ENCODE measurements at regions not wholly inside any gene's neighbourhood (a gene's known extent, or its start where the extent isn't known, plus 50 kb on each side); places are given as distances from the start of the nearest gene placed in this dataset.

- intact Hi-C loops (cut with micrococcal nuclease): no loop called here
- H2AFZ ChIP-seq (ENCODE audit: low read depth, low read length, poor library complexity, severe bottlenecking): peak overlapping the region; percentile 15
- DNase-seq (ENCODE audit: low read depth, low spot score): no peak
- BruUV-seq (replicated peaks): no TSS peak
- H3K4me2 ChIP-seq (ENCODE audit: low read length): no peak overlapping the region
- no peak overlapping the region for H3K27ac ChIP-seq (ENCODE audit: low read depth, low read length)
- TF ChIP-seq ZNF274 (IDR thresholded peaks at IDR 0.05; ENCODE audit: low read depth, low read length) (no peak), ZFX (IDR thresholded peaks at IDR 0.05) (peak; percentile 19; the same call in 1 of the 2 replicates)
- no peaks in the 10 kb centered on the region for H3K4me1 ChIP-seq (ENCODE audit: control insufficient read depth in 1 of 2, insufficient read depth in 2 of 2, low read length in 2 of 2)
- CTCF ChIA-PET: interaction anchor here (1.0 to 1.4 kb wide), 2 partner anchors 10 to 48 kb away, joined by 3 to 5 read pairs; no protein-coding TSS in a partner anchor
- ATAC-seq: no peak
- H3K9ac ChIP-seq (ENCODE audit: low read length): no peak overlapping the region
- H3K9me3 ChIP-seq (ENCODE audit: control insufficient read depth in 1 of 2, insufficient read depth in 1 of 2, low read depth in 1 of 2, low read length in 2 of 2): no peaks in the 10 kb centered on the region
- H3K79me2 ChIP-seq (ENCODE audit: insufficient read depth, low read length): no peaks in the 10 kb centered on the region
- H3K27me3 ChIP-seq (ENCODE audit: insufficient read depth, low read length): no peaks in the 10 kb centered on the region
- POLR2A ChIA-PET: interaction anchor here (1.2 kb wide), 1 partner anchor 10 kb away, joined by 4 read pairs; no protein-coding TSS in a partner anchor
- no peaks in the 10 kb centered on the region for H3K9me2 ChIP-seq (ENCODE audit: insufficient read depth)
- RAD21 ChIA-PET (ENCODE audit: low non-redundant PET in 1 of 2, low total read pairs in 2 of 2, uncharacterized antibody in 2 of 2, unreplicated experiment in 2 of 2): no interaction called here
- H3K36me3 ChIP-seq (ENCODE audit: control insufficient read depth in 1 of 2, insufficient read depth in 2 of 2, low read length in 2 of 2): no peaks in the 10 kb centered on the region
- no peak overlapping the region for H3K4me3 ChIP-seq (replicated peaks in 1 of 2; ENCODE audit: low read depth in 1 of 2, low read length in 2 of 2)
- no peaks in the 10 kb centered on the region for H4K20me1 ChIP-seq (ENCODE audit: insufficient read depth)
Measured at GRCh38 chr10:118851062-118852035, 96.6 kb upstream of the CACUL1 start.

- ChIA-PET POLR2A (no interaction called here), CTCF (no interaction called here), RAD21 (ENCODE audit: low non-redundant PET in 1 of 2, low total read pairs in 2 of 2, uncharacterized antibody in 2 of 2, unreplicated experiment in 2 of 2) (no interaction called here)
- BruUV-seq (replicated peaks): no TSS peak
- no peak overlapping the region for H3K4me2 ChIP-seq (ENCODE audit: low read length)
- H3K9me2 ChIP-seq (ENCODE audit: insufficient read depth): no peaks in the 10 kb centered on the region
- no peaks in the 10 kb centered on the region for H3K27me3 ChIP-seq (ENCODE audit: insufficient read depth, low read length)
- no peaks in the 10 kb centered on the region for H4K20me1 ChIP-seq (ENCODE audit: insufficient read depth)
- H3K9ac ChIP-seq (ENCODE audit: low read length): no peak overlapping the region
- DNase-seq (ENCODE audit: low read depth, low spot score) (no peak), ATAC-seq (no peak)
- peaks cover 3% of the 10 kb centered on the region in 2 experiments; a peak in 2 of 4 replicates for H3K9me3 ChIP-seq (ENCODE audit: control insufficient read depth in 1 of 2, insufficient read depth in 1 of 2, low read depth in 1 of 2, low read length in 2 of 2)
- H2AFZ ChIP-seq (ENCODE audit: low read depth, low read length, poor library complexity, severe bottlenecking): no peak overlapping the region
- no peak overlapping the region for H3K27ac ChIP-seq (ENCODE audit: low read depth, low read length)
- intact Hi-C loops (cut with micrococcal nuclease): no loop called here
- H3K4me1 ChIP-seq (ENCODE audit: control insufficient read depth in 1 of 2, insufficient read depth in 2 of 2, low read length in 2 of 2): no peaks in the 10 kb centered on the region
- no peaks in the 10 kb centered on the region for H3K36me3 ChIP-seq (ENCODE audit: control insufficient read depth in 1 of 2, insufficient read depth in 2 of 2, low read length in 2 of 2)
- H3K4me3 ChIP-seq (replicated peaks in 1 of 2; ENCODE audit: low read depth in 1 of 2, low read length in 2 of 2): no peak overlapping the region
- H3K79me2 ChIP-seq (ENCODE audit: insufficient read depth, low read length): no peaks in the 10 kb centered on the region
- no peak for TF ChIP-seq ELF1 (IDR thresholded peaks at IDR 0.05; ENCODE audit: borderline replicate concordance, low read depth)
- TF ChIP-seq POLR2AphosphoS5 (IDR thresholded peaks at IDR 0.05; ENCODE audit: low read depth, low read length): no peak
- TF ChIP-seq TCF7L2 (IDR thresholded peaks at IDR 0.05; ENCODE audit: borderline replicate concordance, extremely low read depth, insufficient read depth, insufficient read length): no peak
- no peak for TF ChIP-seq FOSL1 (IDR thresholded peaks at IDR 0.05; ENCODE audit: low read depth)
- no peak for TF ChIP-seq SRF (IDR thresholded peaks at IDR 0.05; ENCODE audit: low read depth)
- TF ChIP-seq REST (IDR thresholded peaks at IDR 0.05; ENCODE audit: low read depth): no peak
- TF ChIP-seq POLR2A (IDR thresholded peaks at IDR 0.05; ENCODE audit: borderline replicate concordance, extremely low read depth, insufficient read depth, insufficient read length): no peak
- no peak for TF ChIP-seq RAD21 (IDR thresholded peaks at IDR 0.05; ENCODE audit: low read depth)
- TF ChIP-seq ZFX (IDR thresholded peaks at IDR 0.05): no peak
- no peak for TF ChIP-seq CEBPB (IDR thresholded peaks at IDR 0.05; ENCODE audit: low read depth)
- no peak for TF ChIP-seq ZNF274 (IDR thresholded peaks at IDR 0.05; ENCODE audit: low read depth, low read length)
- TF ChIP-seq SP1 (IDR thresholded peaks at IDR 0.05; ENCODE audit: low read depth): no peak
- no peak for TF ChIP-seq SIN3A (IDR thresholded peaks at IDR 0.05; ENCODE audit: low read depth)
- no peak for TF ChIP-seq EGR1 (IDR thresholded peaks at IDR 0.05; ENCODE audit: low read depth)
- TF ChIP-seq, protein P1, sequence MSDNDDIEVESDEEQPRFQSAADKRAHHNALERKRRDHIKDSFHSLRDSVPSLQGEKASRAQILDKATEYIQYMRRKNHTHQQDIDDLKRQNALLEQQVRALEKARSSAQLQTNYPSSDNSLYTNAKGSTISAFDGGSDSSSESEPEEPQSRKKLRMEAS (IDR thresholded peaks at IDR 0.05): no peak
- TF ChIP-seq, protein P2, sequence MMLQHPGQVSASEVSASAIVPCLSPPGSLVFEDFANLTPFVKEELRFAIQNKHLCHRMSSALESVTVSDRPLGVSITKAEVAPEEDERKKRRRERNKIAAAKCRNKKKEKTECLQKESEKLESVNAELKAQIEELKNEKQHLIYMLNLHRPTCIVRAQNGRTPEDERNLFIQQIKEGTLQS (IDR thresholded peaks at IDR 0.05): no peak
- TF ChIP-seq JUND (IDR thresholded peaks at IDR 0.05): no peak
Measured at GRCh38 chr10:118853916-118854315, 99.1 kb upstream of the CACUL1 start.

All from HCT116 (cell line).